NCI-H146 treated with DMSO at 0.1 percent for 48 hours (cell line): ENCODE measurements at regions not wholly inside any gene's neighbourhood (a gene's known extent, or its start where the extent isn't known, plus 50 kb on each side); places are given as distances from the start of the nearest gene placed in this dataset.

Experiments
- DNase-seq: peaks from one replicate; lab custom pipeline; 2025; ENCODE audit not compliant: unreplicated experiment; lab: John Stamatoyannopoulos, UW

- no peak for DNase-seq
Observed at GRCh38 chr1:29454616-29455380, 218.5 kb downstream of the PTPRU start.

- no peak for DNase-seq
Observed at GRCh38 chr1:29453502-29454240, 217.3 kb downstream of the PTPRU start.

GRCh38 chr1:29452463-29453230 lies 216.3 kb downstream of the PTPRU start:
- DNase-seq: no peak

GRCh38 chr1:29451368-29451892 lies 215.1 kb downstream of the PTPRU start:
- no peak for DNase-seq

GRCh38 chr1:29450591-29450990 lies 214.3 kb downstream of the PTPRU start:
- DNase-seq: no peak

- DNase-seq: no peak
Observed at GRCh38 chr1:29448456-29449235, 212.3 kb downstream of the PTPRU start.

- DNase-seq: no peak
Observed at GRCh38 chr1:29447368-29447767, 211.0 kb downstream of the PTPRU start.

GRCh38 chr1:29444782-29445729 lies 208.7 kb downstream of the PTPRU start:
- no peak for DNase-seq

DNA sequence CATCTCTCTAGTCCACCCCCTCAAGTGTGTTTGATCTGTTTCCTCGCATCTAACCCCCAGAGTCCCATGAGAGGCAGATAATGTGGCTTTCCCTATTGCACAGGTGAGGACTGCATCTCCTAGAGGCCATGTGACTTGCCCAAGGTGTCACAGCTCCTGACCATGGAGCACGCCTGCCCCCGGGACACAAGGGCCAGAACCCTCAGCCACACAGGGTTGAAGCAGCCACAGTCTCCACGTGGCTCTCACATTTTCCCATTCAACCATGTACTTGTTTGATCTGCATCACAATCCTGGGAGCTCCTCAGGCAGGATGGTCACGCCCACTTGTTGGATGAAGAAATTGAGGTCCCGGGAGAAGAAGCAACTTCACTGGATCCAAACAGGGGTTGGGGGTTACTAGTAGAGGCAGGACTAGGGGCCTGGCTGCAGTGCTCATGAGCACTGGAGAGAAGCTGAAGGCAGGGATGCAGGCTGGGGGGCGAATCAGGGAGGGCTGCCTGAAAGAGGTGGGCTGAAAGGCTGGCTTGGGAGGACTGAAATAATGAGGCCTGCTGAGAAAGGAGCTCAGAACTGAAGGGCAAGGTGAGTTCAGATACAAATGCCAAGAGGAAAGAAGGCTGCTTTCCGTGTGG lies 207.9 kb downstream of the PTPRU start:
- no peak for DNase-seq

DNA sequence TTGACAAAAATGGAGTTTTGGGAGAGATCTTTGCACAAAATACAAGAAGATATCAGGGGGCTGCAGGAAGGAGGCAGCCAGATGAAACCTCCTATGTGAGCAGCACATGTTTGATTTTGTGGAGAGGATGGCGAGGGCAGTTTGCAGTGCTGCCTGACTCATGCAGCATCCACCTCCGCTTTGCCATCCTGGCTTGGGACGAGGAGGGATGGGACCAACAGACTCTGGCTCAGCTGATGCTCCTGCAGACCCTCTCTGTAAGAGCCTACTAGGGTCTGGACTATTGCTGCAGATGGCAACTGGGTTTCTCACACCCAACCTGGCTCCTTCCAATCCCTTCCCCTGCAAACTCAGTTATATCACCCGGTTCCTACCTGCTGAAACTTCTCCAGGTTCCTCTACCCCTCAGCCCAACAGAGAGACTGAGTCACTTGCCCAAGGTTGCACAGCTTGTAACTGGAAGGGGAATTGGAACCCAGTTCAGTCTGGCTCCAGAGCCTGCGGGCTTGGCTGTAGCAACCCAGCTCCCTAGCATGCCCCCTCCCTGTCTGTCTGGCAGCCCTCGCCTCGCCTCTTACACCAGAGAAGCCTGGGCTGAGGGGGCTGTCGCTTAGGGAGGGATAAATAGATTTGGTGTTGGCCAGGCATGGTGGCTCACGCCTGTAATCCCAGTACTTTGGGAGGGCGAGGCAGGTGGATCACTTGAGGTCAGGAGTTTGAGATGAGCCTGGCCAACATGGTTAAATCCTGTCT lies 205.8 kb downstream of the PTPRU start:
- no peak for DNase-seq

GRCh38 chr1:29439615-29440014 lies 203.3 kb downstream of the PTPRU start:
- no peak for DNase-seq

DNA sequence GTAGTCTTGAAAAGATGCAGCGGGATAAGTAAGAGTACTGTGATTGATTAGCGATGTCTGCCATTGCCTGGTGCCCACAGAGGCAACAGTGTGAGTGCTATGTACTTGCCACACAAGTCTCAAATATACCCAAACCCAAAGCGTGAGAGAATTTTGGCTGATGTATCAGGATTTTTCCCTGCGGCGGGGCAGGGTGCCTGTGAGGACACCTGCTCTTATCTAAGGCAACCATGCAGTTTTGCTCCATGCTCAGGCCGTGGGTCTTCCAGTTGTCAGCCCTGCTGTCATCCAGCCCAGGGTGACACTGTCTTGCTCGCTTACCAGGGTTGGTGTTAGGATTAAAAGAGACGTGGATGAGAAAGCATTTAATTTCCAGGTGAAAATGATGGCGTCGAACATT lies 202.7 kb downstream of the PTPRU start:
- DNase-seq: no peak

DNA sequence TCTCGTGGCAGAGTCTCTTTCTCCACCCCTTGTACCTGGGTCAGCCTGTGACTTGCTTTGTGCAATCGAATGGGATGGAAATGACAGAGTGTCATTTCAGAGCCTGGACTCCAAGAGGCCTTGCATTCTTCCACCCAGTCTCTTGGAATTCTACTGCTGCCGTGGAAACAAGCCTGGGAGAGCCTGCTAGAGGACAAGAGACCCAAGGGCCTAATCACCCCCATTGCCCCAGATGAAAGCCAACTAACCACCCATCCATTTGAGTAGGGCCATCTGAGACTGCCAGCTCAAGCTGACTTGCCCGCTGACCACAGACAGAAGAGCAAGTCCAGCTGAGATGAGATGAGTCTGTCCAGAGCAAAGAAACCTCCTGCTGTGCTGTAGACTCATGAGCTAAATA lies 201.6 kb downstream of the PTPRU start:
- DNase-seq: no peak

- DNase-seq: no peak
Observed at GRCh38 chr1:29436181-29436785, 200.0 kb downstream of the PTPRU start.

- no peak for DNase-seq
Observed at GRCh38 chr1:29433830-29434229, 197.5 kb downstream of the PTPRU start.

GRCh38 chr1:29431138-29431537 lies 194.8 kb downstream of the PTPRU start:
- no peak for DNase-seq

DNA sequence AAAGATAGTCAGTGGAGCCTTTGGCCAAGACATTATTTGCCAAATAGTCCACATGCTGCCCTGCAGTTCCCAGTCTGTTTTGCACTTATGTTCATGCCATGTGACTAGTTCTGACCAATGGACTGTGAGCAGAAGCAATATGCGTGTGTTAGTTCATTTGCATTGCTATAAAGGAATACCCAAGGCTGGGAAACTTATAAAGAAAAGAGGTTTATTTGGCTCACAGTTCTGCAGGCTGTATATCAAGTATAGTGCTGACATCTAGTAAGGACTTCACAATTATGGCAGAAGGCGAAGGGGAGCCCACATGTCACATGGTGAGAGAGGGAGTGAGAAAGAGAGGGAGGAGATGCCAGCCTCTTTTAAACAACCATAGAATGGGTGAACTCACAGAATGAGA lies 193.3 kb downstream of the PTPRU start:
- no peak for DNase-seq

GRCh38 chr1:29428997-29429396 lies 192.7 kb downstream of the PTPRU start:
- no peak for DNase-seq
